OCI-LY1 (cell line): ENCODE measurements at regions not wholly inside any gene's neighbourhood (a gene's known extent, or its start where the extent isn't known, plus 50 kb on each side); places are given as distances from the start of the nearest gene placed in this dataset.
"Not testable (repeated sequence)": the region's sequence is repeated elsewhere in the genome, so short reads cannot be mapped to it uniquely, and the experiment has no call there.

Experiments used
- H2AFZ ChIP-seq: fragments of 200-600 bp; sonication (generic), shearing (Covaris generic); 2 replicates; pipeline ENCODE4 v1.6.0; 2014; ENCODE audit warnings: antibody characterized with exemption, mild to moderate bottlenecking, low read length
- H3F3A ChIP-seq: fragments of 200-600 bp; sonication (generic), shearing (Covaris generic); 2 replicates; pipeline ENCODE4 v1.6.0; 2014; ENCODE audit warnings: mild to moderate bottlenecking, antibody characterized with exemption, low read length, moderate library complexity; ENCODE audit not compliant: insufficient read depth
- H3K27ac ChIP-seq: fragments of 200-600 bp; sonication (generic); 2 replicates; pipeline ENCODE4 v1.5.1; 2014; ENCODE audit warnings: low read length, mixed run types, mild to moderate bottlenecking, low read depth; ENCODE audit not compliant: poor library complexity, severe bottlenecking
- H3K27me3 ChIP-seq: fragments of 200-600 bp; sonication (generic); 2 replicates; pipeline ENCODE4 v1.6.0; 2014; ENCODE audit warnings: antibody characterized with exemption, mild to moderate bottlenecking, low read length, moderate library complexity; ENCODE audit not compliant: insufficient read depth
- H3K36me3 ChIP-seq: fragments of 200-600 bp; sonication (generic); 2 replicates; pipeline ENCODE4 v1.6.1; 2014; ENCODE audit warnings: mild to moderate bottlenecking, antibody characterized with exemption, low read length, moderate library complexity, mixed read lengths; ENCODE audit not compliant: insufficient read depth
- H3K4me1 ChIP-seq: fragments of 200-600 bp; sonication (generic); 2 replicates; pipeline ENCODE4 v1.5.1; 2014; ENCODE audit warnings: mild to moderate bottlenecking, low read length, moderate library complexity; ENCODE audit not compliant: insufficient read depth, severe bottlenecking
- H3K4me2 ChIP-seq: fragments of 200-600 bp; sonication (generic), shearing (Covaris generic); 2 replicates; pipeline ENCODE4 v1.6.1; 2014; ENCODE audit warnings: low read length
- H3K4me3 ChIP-seq: fragments of 200-600 bp; sonication (generic); 2 replicates; pipeline ENCODE4 v1.5.1; 2014; ENCODE audit warnings: low read length, low read depth, mild to moderate bottlenecking, mixed read lengths; ENCODE audit not compliant: poor library complexity, severe bottlenecking
- H3K79me2 ChIP-seq: fragments of 200-600 bp; shearing (Covaris generic); 2 replicates; pipeline ENCODE4 v1.6.1; 2016; ENCODE audit warnings: mixed run types, low read length, mixed read lengths; ENCODE audit not compliant: insufficient read depth
- H3K9ac ChIP-seq: fragments of 200-600 bp; sonication (generic), shearing (Covaris generic); 2 replicates; pipeline ENCODE4 v1.6.1; 2014; ENCODE audit warnings: mild to moderate bottlenecking, low read length, mixed read lengths
- H3K9me2 ChIP-seq: fragments of 200-600 bp; sonication (generic), shearing (Covaris generic); 2 replicates; pipeline ENCODE4 v1.6.1; 2014; ENCODE audit warnings: low read depth, mild to moderate bottlenecking, low read length, mixed read lengths
- H3K9me3 ChIP-seq: fragments of 200-600 bp; shearing (Covaris generic); 2 replicates; pipeline ENCODE4 v1.6.1; 2014; ENCODE audit warnings: low read length, mixed read lengths
- H4K20me1 ChIP-seq: fragments of 200-600 bp; sonication (generic), shearing (Covaris generic); 2 replicates; pipeline ENCODE4 v1.6.0; 2016; ENCODE audit warnings: mild to moderate bottlenecking, low read length; ENCODE audit not compliant: insufficient read depth
- EZH2 ChIP-seq: fragments of 200-600 bp; sonication (generic), shearing (Covaris generic); IDR thresholded peaks from 2 replicates; pipeline ENCODE4 v1.8.0; 2017; ENCODE audit warnings: borderline replicate concordance, mixed run types, mild to moderate bottlenecking, antibody characterized with exemption, low read length, moderate library complexity, mixed read lengths
- TF ChIP-seq, protein P1 (sequence below): fragments of 200-600 bp; sonication (generic), shearing (Covaris generic); IDR thresholded peaks from 2 replicates; pipeline ENCODE4 v1.5.1; 2017; ENCODE audit warnings: mild to moderate bottlenecking, antibody characterized with exemption, low read length, moderate library complexity, mixed read lengths

DNA sequence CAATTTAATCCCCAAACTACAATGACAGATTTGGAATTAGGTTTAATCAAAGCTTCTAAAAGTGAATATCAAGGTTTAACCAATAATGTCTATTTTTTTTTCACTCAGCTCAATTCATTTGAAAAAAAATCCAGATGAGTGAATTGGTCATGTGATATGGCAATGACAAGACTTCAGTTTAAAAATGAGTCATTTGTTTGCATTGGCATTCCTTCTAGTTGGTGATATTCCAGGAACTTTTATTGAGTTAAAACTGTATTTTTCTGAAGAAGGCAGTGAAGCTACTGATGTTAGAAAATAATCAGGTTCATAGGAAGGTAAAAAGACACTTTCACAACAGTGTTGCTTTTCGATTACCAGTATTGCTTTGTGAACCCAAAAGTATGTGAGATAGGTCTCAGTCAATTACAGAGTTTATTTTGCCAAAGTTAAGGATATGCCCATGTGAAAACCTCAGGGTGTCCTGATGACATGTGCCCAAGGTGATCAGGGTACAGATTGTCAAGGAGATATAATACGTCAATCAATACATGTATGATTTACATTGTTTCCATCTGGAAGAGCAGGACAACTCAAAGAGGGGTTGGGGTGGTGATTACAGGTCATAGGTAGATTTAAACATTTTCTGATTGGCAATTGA, 1214.9 kb downstream of the GALC start:
- no peak overlapping the region for H3K27ac ChIP-seq
- no peaks in the 10 kb centered on the region for H3F3A ChIP-seq
- no peaks in the 10 kb centered on the region for H3K4me1 ChIP-seq
- H3K36me3 ChIP-seq = no peaks in the 10 kb centered on the region
- no peaks in the 10 kb centered on the region for H3K9me2 ChIP-seq
- no peaks in the 10 kb centered on the region for H3K9me3 ChIP-seq
- H3K27me3 ChIP-seq = no peaks in the 10 kb centered on the region
- H3K4me3 ChIP-seq = no peak overlapping the region
- TF ChIP-seq, protein P1, sequence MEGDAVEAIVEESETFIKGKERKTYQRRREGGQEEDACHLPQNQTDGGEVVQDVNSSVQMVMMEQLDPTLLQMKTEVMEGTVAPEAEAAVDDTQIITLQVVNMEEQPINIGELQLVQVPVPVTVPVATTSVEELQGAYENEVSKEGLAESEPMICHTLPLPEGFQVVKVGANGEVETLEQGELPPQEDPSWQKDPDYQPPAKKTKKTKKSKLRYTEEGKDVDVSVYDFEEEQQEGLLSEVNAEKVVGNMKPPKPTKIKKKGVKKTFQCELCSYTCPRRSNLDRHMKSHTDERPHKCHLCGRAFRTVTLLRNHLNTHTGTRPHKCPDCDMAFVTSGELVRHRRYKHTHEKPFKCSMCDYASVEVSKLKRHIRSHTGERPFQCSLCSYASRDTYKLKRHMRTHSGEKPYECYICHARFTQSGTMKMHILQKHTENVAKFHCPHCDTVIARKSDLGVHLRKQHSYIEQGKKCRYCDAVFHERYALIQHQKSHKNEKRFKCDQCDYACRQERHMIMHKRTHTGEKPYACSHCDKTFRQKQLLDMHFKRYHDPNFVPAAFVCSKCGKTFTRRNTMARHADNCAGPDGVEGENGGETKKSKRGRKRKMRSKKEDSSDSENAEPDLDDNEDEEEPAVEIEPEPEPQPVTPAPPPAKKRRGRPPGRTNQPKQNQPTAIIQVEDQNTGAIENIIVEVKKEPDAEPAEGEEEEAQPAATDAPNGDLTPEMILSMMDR = no peak
- no peak for TF ChIP-seq EZH2
- H2AFZ ChIP-seq = no peak overlapping the region
- no peak overlapping the region for H3K4me2 ChIP-seq
- no peaks in the 10 kb centered on the region for H3K79me2 ChIP-seq
- H3K9ac ChIP-seq = no peak overlapping the region
- H4K20me1 ChIP-seq = no peaks in the 10 kb centered on the region

GRCh38 chr14:86775896-86776295, 1217.1 kb downstream of the GALC start:
- not testable (repeated sequence) for H3K27ac ChIP-seq, H4K20me1 ChIP-seq, H3K36me3 ChIP-seq, H3K9me2 ChIP-seq, H3K27me3 ChIP-seq, H3K9me3 ChIP-seq, H3K79me2 ChIP-seq, H3K4me2 ChIP-seq, H3K4me3 ChIP-seq, H3K9ac ChIP-seq, H3K4me1 ChIP-seq, H2AFZ ChIP-seq, H3F3A ChIP-seq

- no peaks in the 10 kb centered on the region for H3K4me1 ChIP-seq
- H3K27me3 ChIP-seq = no peaks in the 10 kb centered on the region
- TF ChIP-seq EZH2 = no peak
- TF ChIP-seq, protein P1 = no peak
- no peaks in the 10 kb centered on the region for H3F3A ChIP-seq
- no peaks in the 10 kb centered on the region for H3K9me3 ChIP-seq
- H3K9ac ChIP-seq = no peak overlapping the region
- H4K20me1 ChIP-seq = no peaks in the 10 kb centered on the region
- no peaks in the 10 kb centered on the region for H3K79me2 ChIP-seq
- no peak overlapping the region for H3K4me2 ChIP-seq
- H3K36me3 ChIP-seq = no peaks in the 10 kb centered on the region
- H2AFZ ChIP-seq = no peak overlapping the region
- H3K9me2 ChIP-seq = no peaks in the 10 kb centered on the region
- no peak overlapping the region for H3K27ac ChIP-seq
- no peak overlapping the region for H3K4me3 ChIP-seq
Measured at GRCh38 chr14:86774916-86775315, 1218.1 kb downstream of the GALC start.

GRCh38 chr14:86772075-86772474, 1220.9 kb downstream of the GALC start:
- Histone ChIP-seq H3K4me1 (no peaks in the 10 kb centered on the region), H3K27ac (no peak overlapping the region), H3K79me2 (no peaks in the 10 kb centered on the region), H3K4me3 (no peak overlapping the region), H3K4me2 (no peak overlapping the region), H3K9me3 (no peaks in the 10 kb centered on the region), H4K20me1 (no peaks in the 10 kb centered on the region), H2AFZ (no peak overlapping the region), H3K9me2 (no peaks in the 10 kb centered on the region), H3K27me3 (no peaks in the 10 kb centered on the region), H3F3A (no peaks in the 10 kb centered on the region), H3K9ac (no peak overlapping the region), H3K36me3 (no peaks in the 10 kb centered on the region)
- TF ChIP-seq, protein P1 = no peak
- TF ChIP-seq EZH2 = no peak
